MM.1S (cell line): ENCODE measurements at regions not wholly inside any gene's neighbourhood (a gene's known extent, or its start where the extent isn't known, plus 50 kb on each side); places are given as distances from the start of the nearest gene placed in this dataset.

Experiments used
- DNase-seq: peaks from one replicate; pipeline ENCODE4 v3.0.0-alpha.2; 2015
- H2AFZ ChIP-seq: fragments of 300-600 bp; sonication (generic); 2 replicates; pipeline ENCODE4 v1.6.0; 2016; ENCODE audit warnings: antibody characterized with exemption, low read length
- H3F3A ChIP-seq: fragments of 300-600 bp; sonication (generic); 2 replicates; pipeline ENCODE4 v1.6.1; 2016; ENCODE audit warnings: mild to moderate bottlenecking, antibody characterized with exemption, low read length, moderate library complexity, mixed read lengths; ENCODE audit not compliant: insufficient read depth
- H3K27ac ChIP-seq: fragments of 300-600 bp; sonication (generic); 2 replicates; pipeline ENCODE4 v1.5.1; 2016; ENCODE audit warnings: mild to moderate bottlenecking, low read length
- H3K27me3 ChIP-seq: fragments of 300-600 bp; sonication (generic); replicated peaks from 2 replicates; pipeline ENCODE4 v1.6.0; 2016; ENCODE audit warnings: low read length; ENCODE audit not compliant: insufficient read depth
- H3K36me3 ChIP-seq: fragments of 300-600 bp; sonication (generic); replicated peaks from 2 replicates; pipeline ENCODE4 v1.6.1; 2016; ENCODE audit warnings: mild to moderate bottlenecking, low read length, mixed read lengths; ENCODE audit not compliant: insufficient read depth
- H3K4me1 ChIP-seq: fragments of 300-600 bp; sonication (generic); 2 replicates; pipeline ENCODE4 v1.6.1; 2016; ENCODE audit warnings: low read length, mixed read lengths
- H3K4me2 ChIP-seq: fragments of 300-600 bp; sonication (generic); 2 replicates; pipeline ENCODE4 v1.6.0; 2016; ENCODE audit warnings: low read depth, low read length
- H3K4me3 ChIP-seq: fragments of 300-600 bp; sonication (generic); 2 replicates; pipeline ENCODE4 v1.5.1; 2016; ENCODE audit warnings: low read length, mixed read lengths
- H3K79me2 ChIP-seq: fragments of 300-600 bp; sonication (generic); 2 replicates; pipeline ENCODE4 v1.6.1; 2016; ENCODE audit warnings: mixed run types, low read length, mixed read lengths
- H3K9ac ChIP-seq: fragments of 300-600 bp; sonication (generic); 2 replicates; pipeline ENCODE4 v1.6.1; 2016; ENCODE audit warnings: low read length, mixed read lengths
- H3K9me2 ChIP-seq: fragments of 300-600 bp; sonication (generic); replicated peaks from 2 replicates; pipeline ENCODE4 v1.6.1; 2016; ENCODE audit warnings: mild to moderate bottlenecking, low read length, mixed read lengths; ENCODE audit not compliant: insufficient read depth
- H3K9me3 ChIP-seq: fragments of 300-600 bp; sonication (generic); replicated peaks from 2 replicates; pipeline ENCODE4 v1.6.1; 2016; ENCODE audit warnings: mild to moderate bottlenecking, low read length, mixed read lengths; ENCODE audit not compliant: insufficient read depth
- H4K20me1 ChIP-seq: fragments of 300-600 bp; sonication (generic); 2 replicates; pipeline ENCODE4 v1.6.1; 2016; ENCODE audit warnings: mild to moderate bottlenecking, low read length, moderate library complexity, mixed read lengths; ENCODE audit not compliant: insufficient read depth
- EZH2 ChIP-seq: fragments of 300-600 bp; sonication (generic); optimal IDR thresholded peaks from 2 replicates; pipeline ENCODE3; 2017; ENCODE audit warnings: low read depth, mild to moderate bottlenecking, antibody characterized with exemption, low read length, mixed read lengths
- EZH2phosphoT487 ChIP-seq: fragments of 300-600 bp; sonication (generic); IDR thresholded peaks from 2 replicates; pipeline ENCODE4 v1.6.1; 2018; ENCODE audit warnings: antibody characterized with exemption, low read length
- TF ChIP-seq, protein P1 (sequence below): fragments of 300-600 bp; sonication (generic); IDR thresholded peaks from 2 replicates; pipeline ENCODE4 v1.5.1; 2016; ENCODE audit warnings: antibody characterized with exemption, low read length, mixed read lengths

DNA sequence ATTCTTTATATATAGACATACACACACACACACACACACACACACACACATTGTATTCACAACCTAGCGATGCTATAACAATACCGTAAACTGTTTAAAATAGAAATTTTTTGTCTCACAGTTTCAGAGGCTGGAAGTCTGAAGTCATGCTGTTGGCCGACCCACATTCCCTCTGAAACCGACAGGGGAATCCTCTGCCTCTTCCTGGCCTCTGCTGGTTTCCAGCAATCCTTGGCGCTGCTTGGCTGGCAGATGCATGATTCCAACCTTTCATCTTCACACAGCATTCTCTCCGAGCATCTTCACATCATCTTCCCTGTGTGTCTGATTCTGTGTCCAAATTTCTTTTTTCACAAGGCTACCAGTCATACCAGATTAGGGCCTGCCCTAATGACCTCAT, 94.8 kb downstream of the CCDC71L start:
- Histone ChIP-seq H3K79me2 (no peaks in the 10 kb centered on the region), H3K36me3 (no peaks in the 10 kb centered on the region), H3K27me3 (no peaks in the 10 kb centered on the region), H3K4me2 (no peak overlapping the region), H3K27ac (no peak overlapping the region), H2AFZ (no peak overlapping the region), H4K20me1 (no peaks in the 10 kb centered on the region), H3K9me3 (no peaks in the 10 kb centered on the region), H3K4me3 (no peak overlapping the region), H3F3A (no peaks in the 10 kb centered on the region), H3K4me1 (peaks cover 10% of the 10 kb centered on the region), H3K9me2 (no peaks in the 10 kb centered on the region), H3K9ac (no peak overlapping the region)
- DNase-seq, result no peak
- TF ChIP-seq EZH2, result no peak
- TF ChIP-seq, protein P1, sequence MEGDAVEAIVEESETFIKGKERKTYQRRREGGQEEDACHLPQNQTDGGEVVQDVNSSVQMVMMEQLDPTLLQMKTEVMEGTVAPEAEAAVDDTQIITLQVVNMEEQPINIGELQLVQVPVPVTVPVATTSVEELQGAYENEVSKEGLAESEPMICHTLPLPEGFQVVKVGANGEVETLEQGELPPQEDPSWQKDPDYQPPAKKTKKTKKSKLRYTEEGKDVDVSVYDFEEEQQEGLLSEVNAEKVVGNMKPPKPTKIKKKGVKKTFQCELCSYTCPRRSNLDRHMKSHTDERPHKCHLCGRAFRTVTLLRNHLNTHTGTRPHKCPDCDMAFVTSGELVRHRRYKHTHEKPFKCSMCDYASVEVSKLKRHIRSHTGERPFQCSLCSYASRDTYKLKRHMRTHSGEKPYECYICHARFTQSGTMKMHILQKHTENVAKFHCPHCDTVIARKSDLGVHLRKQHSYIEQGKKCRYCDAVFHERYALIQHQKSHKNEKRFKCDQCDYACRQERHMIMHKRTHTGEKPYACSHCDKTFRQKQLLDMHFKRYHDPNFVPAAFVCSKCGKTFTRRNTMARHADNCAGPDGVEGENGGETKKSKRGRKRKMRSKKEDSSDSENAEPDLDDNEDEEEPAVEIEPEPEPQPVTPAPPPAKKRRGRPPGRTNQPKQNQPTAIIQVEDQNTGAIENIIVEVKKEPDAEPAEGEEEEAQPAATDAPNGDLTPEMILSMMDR, result no peak
- TF ChIP-seq EZH2phosphoT487, result no peak

GRCh38 chr7:106565428-106565827, 95.5 kb downstream of the CCDC71L start:
- Histone ChIP-seq H3K9me3 (no peaks in the 10 kb centered on the region), H3K27me3 (no peaks in the 10 kb centered on the region), H3K4me2 (no peak overlapping the region), H3K36me3 (no peaks in the 10 kb centered on the region), H3F3A (no peaks in the 10 kb centered on the region), H2AFZ (no peak overlapping the region), H3K27ac (no peak overlapping the region), H3K79me2 (no peaks in the 10 kb centered on the region), H3K9ac (no peak overlapping the region), H3K9me2 (no peaks in the 10 kb centered on the region), H4K20me1 (no peaks in the 10 kb centered on the region), H3K4me1 (peaks cover 10% of the 10 kb centered on the region), H3K4me3 (no peak overlapping the region)
- TF ChIP-seq EZH2phosphoT487 (no peak), EZH2 (no peak)
- TF ChIP-seq, protein P1, result no peak
- no peak for DNase-seq

DNA sequence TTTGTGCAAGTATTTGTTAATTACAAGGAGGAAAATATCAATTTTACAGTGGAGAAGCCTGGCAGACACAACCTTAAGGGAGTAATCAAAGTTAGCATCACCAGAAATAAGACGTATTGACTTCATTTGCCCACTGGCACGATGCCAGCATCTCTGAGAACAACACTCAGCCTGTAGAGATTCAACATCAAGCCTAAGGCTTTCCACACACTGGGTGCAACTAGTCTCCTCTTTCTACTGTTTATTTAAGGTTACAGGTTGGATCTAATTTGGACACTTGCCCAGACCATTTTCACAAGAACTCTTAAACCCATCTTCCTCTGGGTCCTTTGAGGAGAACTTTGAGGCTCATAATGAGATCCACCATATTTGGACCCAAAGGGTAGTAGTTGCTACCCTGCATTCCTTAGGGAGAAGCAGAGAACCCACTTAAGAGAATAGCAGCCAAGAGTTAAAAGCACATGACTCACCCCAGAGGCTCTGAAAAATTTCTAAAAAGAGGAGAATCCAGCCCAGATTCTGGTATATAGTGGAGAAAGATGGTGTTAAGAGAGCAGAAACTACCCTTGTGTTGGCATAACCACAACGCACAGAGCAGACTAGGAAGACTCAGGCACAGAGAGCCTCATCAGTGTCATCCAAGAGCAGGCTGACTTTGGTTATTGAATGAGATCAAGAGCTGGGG, 97.3 kb downstream of the CCDC71L start:
- Histone ChIP-seq H3K36me3 (no peaks in the 10 kb centered on the region), H3K9ac (no peak overlapping the region), H3K4me3 (no peak overlapping the region), H3K79me2 (no peaks in the 10 kb centered on the region), H3K27ac (no peak overlapping the region), H3K4me1 (peaks cover 3% of the 10 kb centered on the region), H4K20me1 (no peaks in the 10 kb centered on the region), H3K27me3 (no peaks in the 10 kb centered on the region), H3F3A (no peaks in the 10 kb centered on the region), H3K9me3 (no peaks in the 10 kb centered on the region), H2AFZ (no peak overlapping the region), H3K4me2 (no peak overlapping the region), H3K9me2 (no peaks in the 10 kb centered on the region)
- no peak for TF ChIP-seq EZH2phosphoT487
- TF ChIP-seq, protein P1, result no peak
- no peak for TF ChIP-seq EZH2
- DNase-seq, result no peak
